NCI-H345 (cell line): ENCODE measurements at regions not wholly inside any gene's neighbourhood (a gene's known extent, or its start where the extent isn't known, plus 50 kb on each side); places are given as distances from the start of the nearest gene placed in this dataset.
A peak's percentile ranks its signal among the peaks of the same experiment; 100 is the strongest.

Experiments used
- DNase-seq: peaks from one replicate; lab custom pipeline; 2025; lab: John Stamatoyannopoulos, UW

DNA sequence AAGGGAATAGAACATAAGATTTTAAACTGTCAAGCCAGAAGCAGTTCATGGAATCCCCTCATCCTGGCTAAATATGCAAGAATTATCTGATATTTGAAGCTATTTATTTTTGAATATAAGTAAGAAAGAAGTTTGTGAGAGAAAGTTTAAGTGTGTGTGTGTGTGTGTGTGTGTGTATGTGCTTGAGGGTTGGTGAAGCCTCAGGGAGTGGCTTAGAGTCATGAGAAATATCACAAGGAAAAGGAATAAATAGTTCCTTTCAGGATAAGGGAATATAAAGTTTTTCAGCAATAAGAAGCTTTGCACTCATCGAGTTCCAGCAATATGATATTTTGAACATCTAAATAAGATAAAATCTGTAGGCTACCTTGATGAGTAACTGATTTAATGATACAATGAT, 359.6 kb downstream of the MEIS1 start:
- DNase-seq: no peak

DNA sequence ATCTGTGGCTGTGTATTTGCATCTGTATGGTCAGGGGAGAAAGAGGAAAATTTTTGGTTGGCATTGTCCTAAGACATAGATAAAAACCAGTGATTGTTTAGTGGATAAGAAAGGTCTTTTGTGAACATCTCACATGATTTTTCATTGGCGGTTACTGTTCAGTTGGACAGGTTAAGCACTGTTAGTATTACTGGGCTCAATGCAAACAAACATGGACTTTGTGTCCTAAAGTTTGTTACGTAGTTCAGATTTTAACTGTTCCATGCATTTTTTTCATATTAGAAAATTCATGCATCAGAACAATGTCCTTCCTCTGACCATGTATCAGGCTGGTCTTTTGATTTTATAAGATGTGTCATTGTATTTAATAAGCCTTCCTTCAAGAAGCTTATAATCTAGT, 368.0 kb downstream of the MEIS1 start:
- no peak for DNase-seq

DNA sequence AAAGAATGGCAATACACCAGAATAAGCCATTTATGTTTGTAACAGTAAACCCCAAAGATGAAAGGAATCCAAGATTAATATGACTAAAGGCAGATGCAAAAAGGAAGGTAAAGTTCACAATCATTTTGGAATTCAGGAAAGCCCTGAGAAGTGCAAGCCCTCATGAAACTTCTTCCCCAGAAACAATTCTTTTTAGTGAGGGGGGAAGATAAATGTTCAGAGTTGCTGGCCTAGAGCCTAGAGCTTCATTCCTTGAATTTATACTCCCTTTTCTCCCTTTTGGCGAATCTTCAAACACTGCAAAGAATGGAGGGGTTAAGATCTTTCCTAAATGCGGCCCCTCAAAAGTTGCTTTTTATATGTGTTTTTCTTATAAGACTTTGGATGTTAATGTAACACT, 368.8 kb downstream of the MEIS1 start:
- DNase-seq: no peak

DNA sequence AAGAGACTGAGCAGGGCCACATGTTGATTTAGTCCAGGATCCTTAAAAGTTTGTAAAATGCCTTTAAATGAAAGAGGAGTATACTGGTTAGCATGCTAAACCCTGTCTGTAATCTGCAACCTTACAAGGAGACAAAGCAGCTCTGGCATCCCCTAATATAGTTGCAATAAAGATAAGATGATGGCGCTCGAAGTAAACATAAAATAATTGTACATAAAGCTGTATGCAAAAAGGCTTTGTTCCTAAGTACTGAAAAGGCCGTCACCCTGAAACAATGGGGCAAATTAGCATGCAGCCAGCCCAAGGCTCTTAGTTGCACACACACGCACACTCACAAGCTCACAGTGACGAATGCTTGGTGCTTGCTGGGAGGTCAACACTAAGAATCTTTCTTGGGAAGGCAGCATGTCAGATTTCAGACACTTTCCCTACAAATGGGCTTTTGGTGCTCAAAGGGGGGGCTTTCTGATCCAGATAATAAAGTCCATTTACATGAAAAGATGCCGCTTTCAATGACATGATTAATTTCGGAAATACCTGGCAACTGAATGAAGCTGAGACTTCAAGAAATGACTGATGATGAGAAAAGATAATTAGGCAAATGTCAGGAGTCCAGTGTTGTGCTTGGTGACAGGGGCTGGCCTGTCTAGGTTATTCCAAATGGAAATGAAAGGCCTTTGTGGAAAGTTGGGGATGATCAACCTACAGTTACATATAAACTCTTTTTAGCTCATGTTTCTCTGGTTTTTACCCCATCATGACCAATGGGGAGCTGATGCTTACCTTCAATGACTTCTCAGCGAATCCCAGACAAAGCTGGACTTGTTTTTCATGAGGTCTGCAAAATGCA, 370.3 kb downstream of the MEIS1 start:
- no peak for DNase-seq

DNA sequence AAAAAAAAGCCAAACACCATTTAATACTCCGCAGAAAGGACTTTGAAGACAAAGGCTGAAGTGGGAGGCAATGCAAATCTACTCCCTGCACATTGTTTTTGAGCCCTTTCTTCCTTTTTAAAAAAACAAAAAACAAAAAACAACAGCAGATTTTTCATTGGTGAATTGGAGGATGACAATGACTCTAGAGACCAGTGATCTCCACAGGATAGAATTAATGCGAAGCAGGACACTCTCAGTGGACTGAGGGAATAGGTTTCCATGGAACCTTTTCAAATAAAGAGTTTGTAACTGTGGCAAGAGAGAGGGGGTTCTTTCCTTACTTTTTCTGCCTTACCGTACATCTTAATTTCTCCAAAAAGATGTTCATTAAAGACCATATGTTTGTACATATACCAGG, 371.0 kb downstream of the MEIS1 start:
- DNase-seq: no peak

DNA sequence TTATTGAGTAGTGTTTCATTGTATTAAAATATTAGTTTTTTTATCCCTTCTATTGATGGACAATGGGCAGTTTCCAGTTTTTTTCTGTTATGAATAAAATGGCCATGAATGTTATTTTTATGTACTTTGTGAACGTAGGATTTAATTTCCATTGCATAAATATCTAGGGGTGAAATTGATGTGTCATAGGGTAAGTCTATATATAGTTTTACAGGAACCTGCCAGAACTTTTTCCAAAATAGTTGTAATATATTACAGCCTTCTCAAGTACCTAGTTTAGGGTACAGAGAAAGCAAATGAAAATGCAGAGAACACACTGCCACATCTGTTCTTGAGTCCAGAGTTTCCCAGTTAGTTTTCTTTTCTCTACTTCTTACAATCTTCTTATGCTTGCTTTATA, 378.6 kb downstream of the MEIS1 start:
- DNase-seq: no peak

DNA sequence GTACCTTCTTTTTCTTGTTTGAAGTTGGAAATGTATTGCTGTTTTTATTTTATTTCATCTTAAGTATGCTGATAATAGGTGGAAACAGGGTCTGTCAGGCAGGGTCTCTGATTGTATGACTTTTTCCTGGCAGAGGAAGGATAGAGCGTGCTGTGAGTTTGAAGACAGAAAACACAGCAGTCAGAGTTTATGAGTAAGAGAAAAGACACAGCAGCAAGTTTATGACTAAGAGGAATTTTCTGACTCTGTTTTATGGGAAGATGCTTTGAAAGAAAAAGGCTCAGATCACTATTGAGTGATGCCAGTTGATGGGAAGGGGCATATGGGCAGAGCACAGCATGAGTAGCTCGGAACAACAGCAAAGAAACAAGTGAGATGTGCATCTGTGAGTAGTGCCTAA, 379.1 kb downstream of the MEIS1 start:
- DNase-seq: no peak

DNA sequence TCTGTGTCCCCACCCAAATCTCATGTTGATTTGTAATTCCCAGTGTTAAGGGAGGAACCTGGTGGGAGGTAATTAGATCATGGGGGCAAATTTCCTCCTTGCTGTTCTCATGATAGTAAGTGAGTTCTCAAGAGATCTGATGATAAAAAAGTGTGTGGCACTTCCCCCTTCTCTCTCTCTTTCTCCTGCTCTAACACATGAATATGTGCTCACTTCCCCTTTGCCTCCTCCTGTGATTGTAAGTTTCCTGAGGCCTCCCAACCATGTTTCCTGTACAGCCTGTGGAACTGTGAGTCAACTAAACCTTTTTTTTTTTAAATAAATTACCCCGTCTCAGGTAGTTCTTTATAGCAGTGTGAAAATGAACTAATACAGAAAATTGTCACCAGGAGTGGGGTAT, 380.0 kb downstream of the MEIS1 start:
- DNase-seq: no peak

DNA sequence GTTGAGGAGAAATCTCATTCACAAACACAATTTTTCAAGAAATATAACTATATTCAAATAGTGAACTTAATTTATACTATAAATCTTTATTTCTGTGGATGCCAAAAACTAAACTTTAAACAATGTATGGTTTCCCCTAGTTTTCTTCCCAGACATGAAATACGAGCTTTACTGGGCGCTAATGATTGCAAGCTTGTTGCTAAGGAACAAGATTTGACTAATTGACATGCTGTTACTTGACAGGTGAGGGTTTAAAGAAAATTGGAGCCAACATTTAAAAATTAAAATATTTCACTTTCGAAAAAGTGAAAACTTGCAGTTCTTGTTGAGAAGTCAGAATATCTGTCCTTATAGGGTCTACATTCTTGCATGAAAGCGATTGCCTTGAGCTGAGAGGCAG, 381.0 kb downstream of the MEIS1 start:
- no peak for DNase-seq

DNA sequence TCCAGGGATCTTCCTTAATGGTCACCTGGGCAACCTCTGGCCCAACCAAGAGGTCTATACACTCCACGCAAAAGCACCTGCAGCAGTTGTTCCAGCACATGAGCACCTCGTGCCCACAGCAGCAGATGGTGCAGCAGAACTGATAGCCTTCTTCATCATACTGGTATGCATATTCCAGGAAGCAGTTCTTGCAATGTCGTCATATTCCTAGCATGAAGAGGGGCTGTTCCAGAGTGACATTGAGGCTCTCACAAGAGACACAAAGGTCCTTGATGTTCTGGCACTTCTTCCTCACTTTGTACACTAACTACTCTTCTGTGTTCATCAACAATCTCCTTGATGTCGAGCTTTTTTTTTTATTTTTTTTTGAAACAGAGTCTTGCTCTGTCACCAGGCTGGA, 386.2 kb downstream of the MEIS1 start:
- no peak for DNase-seq

DNA sequence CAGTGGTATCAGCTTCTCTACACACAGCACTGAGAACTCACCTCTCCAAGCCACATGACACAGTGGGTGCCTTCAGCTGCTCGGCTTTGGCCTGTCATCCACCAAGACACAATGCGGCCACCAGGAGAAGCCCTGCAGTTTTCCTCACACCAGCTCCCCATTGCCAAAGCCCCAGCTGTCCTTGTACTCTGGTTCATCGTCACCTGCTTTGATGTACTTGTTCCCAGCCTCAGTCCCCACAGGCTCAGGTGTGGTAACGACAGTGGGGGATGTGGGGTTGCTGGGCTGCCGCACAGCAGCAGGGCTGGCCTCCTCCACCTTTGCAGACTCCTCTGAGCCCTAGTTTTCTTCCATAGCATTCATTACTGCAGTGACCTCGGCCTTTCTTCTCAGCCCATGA, 387.3 kb downstream of the MEIS1 start:
- DNase-seq: no peak

DNA sequence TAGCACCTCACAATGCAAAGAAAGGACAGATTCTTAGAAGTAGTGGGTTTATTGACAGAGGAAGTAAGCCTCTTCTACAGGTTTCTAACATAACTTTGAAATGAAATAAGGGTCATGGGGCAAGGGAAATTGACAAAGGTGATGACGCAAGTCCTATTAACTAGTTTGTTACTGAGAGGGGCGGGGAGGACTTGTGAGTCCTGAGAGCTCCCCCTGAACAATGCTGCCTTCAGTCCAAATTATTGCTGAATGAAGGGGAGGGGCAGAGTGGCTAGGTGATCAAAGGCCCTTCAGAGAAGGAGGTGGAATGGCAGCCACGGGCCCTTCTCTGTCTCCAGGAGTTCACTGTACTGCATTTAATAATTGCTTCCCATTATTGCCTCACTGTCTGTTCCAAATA, 390.0 kb downstream of the MEIS1 start:
- DNase-seq: no peak

DNA sequence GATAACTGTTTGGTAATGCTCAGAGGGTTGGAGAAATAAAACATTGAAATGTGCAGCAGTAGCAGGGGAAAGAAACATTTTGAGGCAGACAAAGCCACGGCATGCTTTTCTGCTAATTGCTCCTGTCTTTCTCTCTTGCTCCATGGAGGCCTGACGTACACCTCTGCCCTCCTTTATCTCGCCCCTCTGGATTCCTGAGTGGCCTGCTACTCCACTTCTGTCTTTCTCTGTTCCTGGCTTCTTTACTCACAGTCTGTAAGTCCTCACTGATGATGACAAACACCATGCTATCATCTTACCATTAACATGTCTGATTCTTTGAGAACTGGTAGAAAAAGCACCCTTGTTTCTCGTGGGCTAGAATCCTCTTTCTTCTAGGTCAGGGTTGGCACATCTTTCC, 392.9 kb downstream of the MEIS1 start:
- no peak for DNase-seq

DNA sequence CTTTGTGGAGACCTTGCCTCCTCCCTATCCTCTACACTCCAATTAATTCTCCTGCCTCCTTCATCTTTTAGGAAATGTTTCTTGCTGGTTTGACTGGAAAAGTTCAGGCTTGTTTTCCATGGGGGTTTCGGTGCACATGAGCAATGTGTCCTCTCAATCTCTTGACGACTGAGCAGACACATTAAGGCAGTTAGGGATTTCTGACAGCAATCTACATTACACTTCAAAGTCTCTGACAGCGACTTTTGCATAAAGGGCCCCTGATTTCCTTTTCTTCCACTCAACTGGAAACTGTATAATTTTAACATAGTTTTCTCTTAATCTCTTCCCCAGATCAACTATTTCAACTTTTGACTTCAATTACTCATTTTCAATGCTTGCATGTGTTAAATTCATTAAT, 394.0 kb downstream of the MEIS1 start:
- DNase-seq: no peak

DNA sequence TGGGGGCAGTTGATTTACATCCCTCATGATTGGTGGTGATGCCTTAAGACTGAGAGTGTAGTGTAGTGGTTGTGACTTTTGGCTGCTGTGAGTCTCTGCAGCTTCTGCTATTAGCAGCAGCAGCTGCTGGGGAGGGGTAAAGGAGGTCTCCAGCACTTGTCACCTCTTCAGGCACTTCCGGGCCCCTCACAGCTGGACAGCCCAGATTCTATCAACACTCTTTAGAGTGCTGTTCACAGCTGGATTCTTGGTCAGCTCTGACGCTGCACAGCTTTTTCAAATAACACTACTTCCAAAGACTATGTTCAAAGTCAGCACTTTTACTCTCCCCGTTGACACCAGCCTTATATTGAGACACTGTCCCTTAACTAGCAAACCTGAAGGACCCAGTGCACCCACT, 396.0 kb downstream of the MEIS1 start:
- DNase-seq: no peak

DNA sequence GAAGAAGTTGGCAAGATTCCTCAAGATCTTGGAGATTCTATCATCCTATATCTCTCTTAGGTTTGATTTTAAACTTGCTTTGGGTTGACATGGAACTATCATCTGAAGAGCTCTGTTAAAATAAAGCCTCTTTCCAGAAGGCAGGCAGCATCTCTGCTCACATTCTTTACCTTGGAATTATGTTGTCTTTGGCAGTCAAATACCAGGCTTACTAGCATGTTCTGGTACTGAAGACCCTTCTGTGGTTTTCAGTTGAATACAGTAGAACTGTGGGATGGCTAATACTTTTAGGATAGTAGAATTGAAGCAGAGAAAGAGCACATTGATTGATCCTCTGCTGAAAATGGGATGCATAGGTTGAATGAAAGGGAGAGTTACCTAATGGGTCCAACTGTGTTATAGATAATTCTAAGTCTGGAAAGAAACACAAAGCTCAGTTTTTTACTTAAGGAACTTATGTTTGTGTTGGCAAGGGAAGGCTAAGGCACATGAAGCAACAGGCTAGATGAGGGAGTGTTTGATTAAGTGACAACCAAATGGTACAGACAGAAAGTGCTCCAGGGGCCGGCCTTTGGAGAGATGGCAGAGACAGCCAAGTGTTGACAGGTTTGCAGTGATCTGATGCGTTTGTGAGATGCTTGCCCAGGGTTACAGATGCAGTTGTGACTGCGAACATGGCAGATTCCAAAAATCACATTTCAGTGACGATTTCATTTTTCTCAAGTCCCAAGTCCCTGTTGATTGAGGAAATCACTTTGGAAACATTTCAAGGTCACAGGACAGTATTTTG, 397.9 kb downstream of the MEIS1 start:
- no peak for DNase-seq

DNA sequence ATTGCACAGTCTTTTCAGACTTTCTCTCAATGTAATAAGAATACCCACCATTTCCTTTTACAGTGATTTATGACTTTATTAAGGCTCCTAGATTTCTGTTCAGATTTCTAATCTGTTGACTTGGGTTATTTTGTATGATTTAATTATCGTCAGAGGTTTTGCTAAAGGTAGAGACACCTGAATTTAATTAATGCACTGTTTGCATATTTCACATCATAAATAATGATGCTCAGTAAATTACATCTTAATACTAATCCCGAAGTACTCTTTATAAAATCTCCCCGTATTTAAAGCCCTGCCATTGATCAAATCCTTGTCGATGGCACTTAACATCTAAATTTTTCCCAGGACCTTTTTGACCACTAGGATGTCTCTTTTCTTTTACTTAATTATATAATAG, 399.9 kb downstream of the MEIS1 start:
- no peak for DNase-seq

DNA sequence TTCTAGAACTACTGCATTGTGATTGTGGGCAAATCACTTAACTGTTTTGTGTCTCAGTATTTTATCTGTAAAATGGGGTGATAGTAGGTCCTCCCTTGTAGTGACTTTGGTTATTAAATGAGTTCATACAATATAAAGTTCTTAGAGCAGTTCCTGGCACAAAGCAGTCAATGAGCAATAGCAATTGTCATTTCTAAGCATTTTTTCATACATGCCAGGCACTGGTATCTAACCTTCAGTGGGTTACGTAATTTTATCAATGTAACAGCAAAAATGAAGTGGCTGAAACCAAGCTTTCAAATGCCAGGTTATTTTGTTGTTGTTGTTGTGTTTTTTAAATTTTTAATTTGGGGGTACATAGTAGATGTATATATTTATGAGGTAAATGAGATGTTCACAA, 401.9 kb downstream of the MEIS1 start:
- no peak for DNase-seq

DNA sequence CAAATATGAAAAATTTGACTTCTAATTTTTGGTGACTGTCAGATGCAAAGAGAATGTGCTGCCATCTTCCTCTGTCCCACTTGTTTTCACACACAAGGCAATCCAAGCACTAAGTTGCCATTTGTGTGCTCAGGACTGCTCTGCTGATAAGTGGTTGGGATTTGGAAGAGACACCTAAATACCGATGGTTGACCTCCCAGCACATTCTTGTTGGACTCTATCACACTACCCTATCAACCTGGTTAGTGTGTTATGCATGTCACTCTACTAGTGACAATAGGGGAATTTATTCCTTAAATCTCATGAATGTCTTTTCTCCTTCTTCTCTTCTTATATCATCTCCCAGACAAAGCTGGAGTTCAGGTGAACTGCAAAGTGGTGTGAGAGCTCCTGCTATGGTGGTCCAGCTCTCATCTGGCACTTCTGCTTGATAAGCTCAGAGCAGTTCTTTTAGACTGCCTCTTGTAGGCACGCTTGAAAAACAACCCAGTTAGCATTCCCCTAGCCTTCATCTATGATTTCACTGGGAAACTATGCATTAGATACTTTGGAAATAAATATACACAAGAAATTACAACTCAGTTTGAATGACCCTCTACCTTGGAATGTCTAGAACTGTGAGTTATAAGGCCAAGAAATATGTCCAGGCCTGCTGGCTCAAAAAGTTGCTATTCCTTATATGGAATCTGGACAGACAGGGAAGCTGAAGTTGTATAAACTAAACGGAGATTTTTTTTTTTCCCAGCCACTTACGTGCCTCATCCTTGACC, 404.8 kb downstream of the MEIS1 start:
- no peak for DNase-seq

DNA sequence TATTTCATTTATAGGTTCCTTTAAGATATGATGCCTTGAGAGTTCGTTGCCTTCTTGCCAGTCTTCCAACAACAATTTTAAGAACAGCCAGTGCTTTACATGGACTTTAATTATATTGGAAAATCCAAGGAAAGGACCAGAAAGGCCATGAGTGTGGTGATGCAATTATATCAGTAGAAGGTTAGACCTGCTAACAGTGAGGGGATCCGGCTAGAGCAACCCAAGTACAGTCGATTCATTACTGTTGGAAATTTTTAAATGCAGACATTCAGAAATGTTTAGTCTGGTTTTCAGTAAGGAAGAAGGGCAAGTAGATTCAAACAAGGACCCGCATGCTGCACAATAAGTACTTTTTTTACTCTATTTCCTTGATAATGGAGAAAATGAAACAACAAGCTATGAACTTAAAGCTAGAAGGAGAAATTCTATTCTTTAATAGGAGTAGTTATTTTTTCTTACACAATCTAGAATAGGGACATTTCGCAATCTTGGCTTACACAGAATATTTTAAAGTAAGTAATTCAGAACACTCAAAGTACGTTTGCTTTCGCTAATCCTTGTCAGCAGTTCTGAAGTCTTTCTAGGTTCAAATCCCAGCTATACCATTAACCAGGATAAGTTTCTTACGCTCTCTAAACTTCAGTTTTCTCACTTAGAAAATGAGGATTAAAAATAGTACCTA, 405.5 kb downstream of the MEIS1 start:
- no peak for DNase-seq

DNA sequence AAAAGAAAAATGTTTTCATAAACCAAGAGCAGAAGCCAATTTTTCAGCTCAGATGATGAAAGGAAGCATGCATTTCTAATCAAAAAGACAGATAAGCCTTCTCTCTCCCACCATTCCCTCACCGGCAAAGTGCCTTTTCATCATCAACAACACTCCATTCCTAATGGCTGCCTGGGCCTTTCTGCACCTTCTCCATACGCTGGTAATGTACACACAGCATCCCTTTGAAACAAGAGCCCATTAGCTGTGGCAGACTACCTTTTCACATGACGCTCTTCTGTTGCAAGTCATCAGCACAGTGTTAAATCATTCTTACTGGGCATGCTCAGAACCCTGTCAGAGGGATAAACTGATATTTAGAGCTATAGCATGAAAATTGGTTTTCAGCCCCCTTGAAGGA, 408.9 kb downstream of the MEIS1 start:
- peak; percentile 48 for DNase-seq

DNA sequence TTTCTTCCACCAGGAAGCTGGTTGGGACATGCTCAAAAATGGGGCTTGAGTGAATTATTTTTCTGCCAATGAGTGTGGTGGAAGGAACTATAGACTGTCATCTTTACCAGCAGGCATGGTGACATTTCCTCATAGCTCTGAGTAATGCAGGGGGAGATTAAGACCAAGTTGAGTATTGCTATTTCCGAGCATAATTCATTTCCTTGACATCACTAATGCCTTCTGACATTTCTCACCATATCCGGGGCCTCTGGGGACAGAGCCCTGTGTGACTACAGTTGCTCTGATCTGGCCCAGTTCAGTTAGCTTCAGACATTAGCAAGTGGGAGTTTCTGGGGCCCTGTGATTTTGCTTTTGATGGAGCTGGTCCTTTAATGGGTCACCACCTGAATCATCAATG, 410.4 kb downstream of the MEIS1 start:
- no peak for DNase-seq
